DOHH2 (cell line): ENCODE measurements at regions not wholly inside any gene's neighbourhood (a gene's known extent, or its start where the extent isn't known, plus 50 kb on each side); places are given as distances from the start of the nearest gene placed in this dataset.

Experiments
- EZH2phosphoT487 ChIP-seq: fragments of 200-600 bp; sonication (generic); IDR thresholded peaks from 2 replicates; pipeline ENCODE4 v1.6.1; 2017; ENCODE audit warnings: borderline replicate concordance, mild to moderate bottlenecking, antibody characterized with exemption, low read length, moderate library complexity, mixed read lengths
- TF ChIP-seq, protein P1 (sequence below): fragments of 200-600 bp; sonication (generic); IDR thresholded peaks from one replicate; pipeline ENCODE4 v1.5.1; 2014; ENCODE audit warnings: antibody characterized with exemption, mild to moderate bottlenecking, low read depth, low read length; ENCODE audit not compliant: poor library complexity, severe bottlenecking

DNA sequence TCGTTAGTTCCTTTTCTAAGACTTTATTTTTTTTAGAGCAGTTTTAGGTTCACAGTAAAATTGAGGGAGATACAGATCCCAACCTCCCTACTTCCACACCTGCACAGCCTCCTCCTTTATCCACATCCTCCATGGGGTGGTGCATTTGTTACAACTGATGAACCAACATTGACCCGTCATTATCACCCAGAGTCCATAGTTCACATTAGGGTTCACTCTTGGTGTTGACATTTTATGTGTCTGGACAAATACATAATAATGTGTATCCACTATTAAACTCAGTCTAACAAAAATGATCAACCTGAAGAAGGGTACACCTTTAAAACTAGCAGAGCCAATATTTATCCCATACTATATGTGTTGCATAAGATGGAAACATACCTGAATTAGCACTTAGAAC lies 130.4 kb upstream of the CCDC28A start:
- no peak for TF ChIP-seq EZH2phosphoT487
- TF ChIP-seq, protein P1, sequence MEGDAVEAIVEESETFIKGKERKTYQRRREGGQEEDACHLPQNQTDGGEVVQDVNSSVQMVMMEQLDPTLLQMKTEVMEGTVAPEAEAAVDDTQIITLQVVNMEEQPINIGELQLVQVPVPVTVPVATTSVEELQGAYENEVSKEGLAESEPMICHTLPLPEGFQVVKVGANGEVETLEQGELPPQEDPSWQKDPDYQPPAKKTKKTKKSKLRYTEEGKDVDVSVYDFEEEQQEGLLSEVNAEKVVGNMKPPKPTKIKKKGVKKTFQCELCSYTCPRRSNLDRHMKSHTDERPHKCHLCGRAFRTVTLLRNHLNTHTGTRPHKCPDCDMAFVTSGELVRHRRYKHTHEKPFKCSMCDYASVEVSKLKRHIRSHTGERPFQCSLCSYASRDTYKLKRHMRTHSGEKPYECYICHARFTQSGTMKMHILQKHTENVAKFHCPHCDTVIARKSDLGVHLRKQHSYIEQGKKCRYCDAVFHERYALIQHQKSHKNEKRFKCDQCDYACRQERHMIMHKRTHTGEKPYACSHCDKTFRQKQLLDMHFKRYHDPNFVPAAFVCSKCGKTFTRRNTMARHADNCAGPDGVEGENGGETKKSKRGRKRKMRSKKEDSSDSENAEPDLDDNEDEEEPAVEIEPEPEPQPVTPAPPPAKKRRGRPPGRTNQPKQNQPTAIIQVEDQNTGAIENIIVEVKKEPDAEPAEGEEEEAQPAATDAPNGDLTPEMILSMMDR = no peak
